Liver (tissue), 7 donors: ENCODE measurements at regions not wholly inside any gene's neighbourhood (a gene's known extent, or its start where the extent isn't known, plus 50 kb on each side); places are given as distances from the start of the nearest gene placed in this dataset.

Experiments used
- DNase-seq: peaks from one replicate; pipeline ENCODE4 v3.0.0-alpha.2; 2017; ENCODE audit warnings: low spot score
- H3K27ac ChIP-seq, 2 donors: one replicate each; pipeline ENCODE4 v1.7.0; 2013; ENCODE audit warnings: inconsistent platforms in 2 of 2, low read length in 2 of 2, control low read depth in 1 of 2, low read depth in 1 of 2, mild to moderate bottlenecking in 1 of 2
- H3K27me3 ChIP-seq, 4 donors: one replicate each; pipeline versions ENCODE4 v1.6.1 to v1.7.0; 2013; ENCODE audit warnings: low read length in 3 of 4, inconsistent platforms in 1 of 4, mild to moderate bottlenecking in 1 of 4, moderate library complexity in 1 of 4; ENCODE audit not compliant: control insufficient read depth in 4 of 4, insufficient read depth in 4 of 4
- H3K36me3 ChIP-seq, 4 donors: one replicate each; pipeline versions ENCODE4 v1.6.1 to v1.7.0; 2013; ENCODE audit warnings: low read length in 3 of 4, mild to moderate bottlenecking in 3 of 4, low read depth in 1 of 4, moderate library complexity in 1 of 4; ENCODE audit not compliant: control insufficient read depth in 4 of 4, insufficient read depth in 3 of 4
- H3K4me1 ChIP-seq, 4 donors: one replicate each; pipeline versions ENCODE4 v1.6.1 to v1.7.0; 2013; ENCODE audit warnings: low read length in 3 of 4, mild to moderate bottlenecking in 3 of 4, moderate library complexity in 1 of 4; ENCODE audit not compliant: control insufficient read depth in 4 of 4, insufficient read depth in 4 of 4
- H3K4me3 ChIP-seq, 3 donors: one replicate each; pipeline versions ENCODE4 v1.6.1 to v1.7.0; 2013; ENCODE audit warnings: low read length in 3 of 3, control low read depth in 1 of 3, low read depth in 1 of 3, mild to moderate bottlenecking in 1 of 3
- H3K9ac ChIP-seq, 2 donors: one replicate each; pipeline ENCODE4 v1.7.0; 2013; ENCODE audit warnings: low read length in 2 of 2, mild to moderate bottlenecking in 2 of 2, moderate library complexity in 2 of 2, control low read depth in 1 of 2, low read depth in 1 of 2
- H3K9me3 ChIP-seq, 4 donors: one replicate each; pipeline versions ENCODE4 v1.6.1 to v1.7.0; 2013; ENCODE audit warnings: low read length in 3 of 4; ENCODE audit not compliant: control insufficient read depth in 4 of 4
- ATF3 ChIP-seq: IDR thresholded peaks from 2 replicates; pipeline ENCODE4 v1.6.1; 2016; ENCODE audit warnings: antibody characterized with exemption
- EGR1 ChIP-seq, 2 donors: IDR thresholded peaks; 2 replicates each; pipeline ENCODE4 v1.6.1; 2016 to 2018; ENCODE audit warnings: antibody characterized with exemption in 2 of 2, low read depth in 2 of 2
- FOXA2 ChIP-seq: IDR thresholded peaks from 2 replicates; pipeline ENCODE4 v1.6.1; 2016; ENCODE audit warnings: antibody characterized with exemption
- GABPA ChIP-seq, 2 donors: IDR thresholded peaks in 1 of 2; conservative IDR thresholded peaks in 1 of 2; 2 replicates each; pipeline ENCODE4 v1.6.1; 2016; ENCODE audit warnings: antibody characterized with exemption in 2 of 2, mild to moderate bottlenecking in 1 of 2, moderate library complexity in 1 of 2
- HNF4A ChIP-seq, 2 donors: conservative IDR thresholded peaks; 2 replicates each; pipeline ENCODE4 v1.6.1; 2016; ENCODE audit warnings: antibody characterized with exemption in 2 of 2, mild to moderate bottlenecking in 2 of 2
- HNF4G ChIP-seq: IDR thresholded peaks from 2 replicates; pipeline ENCODE4 v1.6.1; 2016; ENCODE audit warnings: antibody characterized with exemption
- JUND ChIP-seq, 2 donors: IDR thresholded peaks; 2 replicates each; pipeline ENCODE4 v1.6.1; 2016; ENCODE audit warnings: antibody characterized with exemption in 2 of 2
- MAX ChIP-seq: IDR thresholded peaks from 2 replicates; pipeline ENCODE4 v1.6.1; 2016; ENCODE audit warnings: antibody characterized with exemption
- NR2F2 ChIP-seq: IDR thresholded peaks from 2 replicates; pipeline ENCODE4 v1.6.1; 2016; ENCODE audit warnings: antibody characterized with exemption
- RAD21 ChIP-seq, 2 donors: IDR thresholded peaks; 2 replicates each; pipeline ENCODE4 v1.6.1; 2016; ENCODE audit warnings: antibody characterized with exemption in 2 of 2, mild to moderate bottlenecking in 2 of 2
- REST ChIP-seq: IDR thresholded peaks from 2 replicates; pipeline ENCODE4 v1.6.1; 2016; ENCODE audit warnings: antibody characterized with exemption, mild to moderate bottlenecking
- RXRA ChIP-seq, 2 donors: IDR thresholded peaks; 2 replicates each; pipeline ENCODE4 v1.6.1; 2017 to 2018; ENCODE audit warnings: antibody characterized with exemption in 2 of 2, mild to moderate bottlenecking in 1 of 2
- SP1 ChIP-seq: IDR thresholded peaks from 2 replicates; pipeline ENCODE4 v1.6.1; 2018; ENCODE audit warnings: antibody characterized with exemption, mild to moderate bottlenecking
- TAF1 ChIP-seq: conservative IDR thresholded peaks from 2 replicates; pipeline ENCODE4 v1.6.1; 2016; ENCODE audit warnings: antibody characterized with exemption, mild to moderate bottlenecking
- YY1 ChIP-seq: IDR thresholded peaks from 2 replicates; pipeline ENCODE4 v1.6.1; 2016; ENCODE audit warnings: antibody characterized with exemption, mild to moderate bottlenecking
- ZBTB33 ChIP-seq: IDR thresholded peaks from 2 replicates; pipeline ENCODE4 v1.6.1; 2016; ENCODE audit warnings: antibody characterized with exemption
- WGBS: extraction: QIAGEN DNeasy Blood & Tissue Kit; methylation state at CpG from one replicate; pipeline ENCODE4 v1.1.7; 2013; 5-methylcytosine and 5-hydroxymethylcytosine counted together
- donor health status: healthy.
- donor health status: healthy.
- donor health status: healthy.
- donor health status: healthy.

GRCh38 chr13:77381059-77381458 is 54.2 kb upstream of the MYCBP2 start:
- Histone ChIP-seq H3K4me3 (no peak overlapping the region), H3K36me3 (no peaks in the 10 kb centered on the region), H3K9ac (no peak overlapping the region), H3K9me3 (peaks cover 0 to 1% (median 0%) of the 10 kb centered on the region in 4 donors), H3K4me1 (no peaks in the 10 kb centered on the region), H3K27me3 (no peaks in the 10 kb centered on the region), H3K27ac (no peak overlapping the region)
- 48% methylated on average over 1 of the region's 1 CpG for WGBS
- TF ChIP-seq RAD21 (IDR thresholded peaks at IDR 0.05) (no peak), GABPA (IDR thresholded peaks at IDR 0.05 in 1 of 2, conservative IDR thresholded peaks at IDR 0.05 in 1 of 2) (no peak), ATF3 (no peak), REST (no peak), ZBTB33 (no peak), YY1 (no peak), HNF4G (no peak), NR2F2 (no peak), TAF1 (no peak), EGR1 (IDR thresholded peaks at IDR 0.05; ENCODE audit: low read depth in 2 of 2) (no peak), MAX (no peak), HNF4A (conservative IDR thresholded peaks at IDR 0.05) (no peak), JUND (IDR thresholded peaks at IDR 0.05) (no peak), FOXA2 (no peak), SP1 (no peak)
- DNase-seq = no peak

GRCh38 chr13:77379508-77379907 is 52.6 kb upstream of the MYCBP2 start:
- H3K4me1 ChIP-seq = no peaks in the 10 kb centered on the region
- 61% methylated on average over 2 of the region's 2 CpGs for WGBS
- H3K27me3 ChIP-seq = no peaks in the 10 kb centered on the region
- TF ChIP-seq RXRA (IDR thresholded peaks at IDR 0.05) = no peak
- TF ChIP-seq EGR1 (IDR thresholded peaks at IDR 0.05; ENCODE audit: low read depth in 2 of 2) = no peak
- TF ChIP-seq RAD21 (IDR thresholded peaks at IDR 0.05) = no peak
- no peak for TF ChIP-seq SP1
- no peak for TF ChIP-seq MAX
- TF ChIP-seq ZBTB33 = no peak
- TF ChIP-seq HNF4A (conservative IDR thresholded peaks at IDR 0.05) = no peak
- no peak for TF ChIP-seq ATF3
- TF ChIP-seq TAF1 = no peak
- TF ChIP-seq REST = no peak
- TF ChIP-seq NR2F2 = no peak
- TF ChIP-seq HNF4G = no peak
- no peak overlapping the region for H3K27ac ChIP-seq
- H3K9ac ChIP-seq = no peak overlapping the region
- H3K9me3 ChIP-seq = no peaks in the 10 kb centered on the region
- H3K36me3 ChIP-seq = no peaks in the 10 kb centered on the region
- DNase-seq = no peak
- no peak overlapping the region for H3K4me3 ChIP-seq
